ENCODE measurements at regions not wholly inside any gene's neighbourhood (a gene's known extent, or its start where the extent isn't known, plus 50 kb on each side); places are given as distances from the start of the nearest gene placed in this dataset.

- DNase-seq = no peak
- no peaks in the 10 kb centered on the region for H3K9me3 ChIP-seq
- no peaks in the 10 kb centered on the region for H3K4me1 ChIP-seq
- no peak for TF ChIP-seq CTCF (IDR thresholded peaks at IDR 0.05; ENCODE audit: low read depth, low read length)
- H3K36me3 ChIP-seq = no peaks in the 10 kb centered on the region
- H3K4me3 ChIP-seq (ENCODE audit: low read depth, low read length) = no peak overlapping the region
- no peaks in the 10 kb centered on the region for H3K27me3 ChIP-seq
Observed at GRCh38 chr2:240363746-240364581, 71.5 kb upstream of the GPC1 start.

- no peak for TF ChIP-seq CTCF (IDR thresholded peaks at IDR 0.05; ENCODE audit: low read depth, low read length)
- Histone ChIP-seq H3K4me3 (ENCODE audit: low read depth, low read length) (no peak overlapping the region), H3K9me3 (no peaks in the 10 kb centered on the region), H3K27me3 (no peaks in the 10 kb centered on the region), H3K4me1 (no peaks in the 10 kb centered on the region), H3K36me3 (no peaks in the 10 kb centered on the region)
- DNase-seq = no peak
Observed at GRCh38 chr2:240364582-240364960, 70.9 kb upstream of the GPC1 start.

- no peak for DNase-seq
- no peak for TF ChIP-seq CTCF (IDR thresholded peaks at IDR 0.05; ENCODE audit: low read depth, low read length)
- no peaks in the 10 kb centered on the region for H3K36me3 ChIP-seq
- H3K27me3 ChIP-seq = no peaks in the 10 kb centered on the region
- no peak overlapping the region for H3K4me3 ChIP-seq (ENCODE audit: low read depth, low read length)
- H3K9me3 ChIP-seq = no peaks in the 10 kb centered on the region
- no peaks in the 10 kb centered on the region for H3K4me1 ChIP-seq
Observed at GRCh38 chr2:240364961-240365775, 70.3 kb upstream of the GPC1 start.

- TF ChIP-seq CTCF (IDR thresholded peaks at IDR 0.05; ENCODE audit: low read depth, low read length) = no peak
- Histone ChIP-seq H3K4me1 (no peaks in the 10 kb centered on the region), H3K27me3 (no peaks in the 10 kb centered on the region), H3K9me3 (no peaks in the 10 kb centered on the region), H3K36me3 (no peaks in the 10 kb centered on the region), H3K4me3 (ENCODE audit: low read depth, low read length) (no peak overlapping the region)
- no peak for DNase-seq
Observed at GRCh38 chr2:240365971-240366471, 69.4 kb upstream of the GPC1 start.

GRCh38 chr2:240366901-240367300 lies 68.6 kb upstream of the GPC1 start:
- Histone ChIP-seq H3K27me3 (no peaks in the 10 kb centered on the region), H3K4me3 (ENCODE audit: low read depth, low read length) (no peak overlapping the region), H3K9me3 (no peaks in the 10 kb centered on the region), H3K36me3 (no peaks in the 10 kb centered on the region), H3K4me1 (no peaks in the 10 kb centered on the region)
- TF ChIP-seq CTCF (IDR thresholded peaks at IDR 0.05; ENCODE audit: low read depth, low read length) = no peak
- no peak for DNase-seq
